HepG2 (cell line): ENCODE measurements at regions not wholly inside any gene's neighbourhood (a gene's known extent, or its start where the extent isn't known, plus 50 kb on each side); places are given as distances from the start of the nearest gene placed in this dataset.

Experiments
- ATAC-seq: fragments of 200-7000 bp; cut with Tn5 transposase; 3 replicates; pipeline ENCODE4 v1.9.1; 2020; ENCODE audit warnings: mild to moderate bottlenecking, moderate library complexity
- BruUV-seq: library from RNA; stranded (reverse); fragments of 400-500 nt; replicated peaks from 2 replicates; lab custom pipeline; 2021; lab: Mats Ljungman, UMichigan
- CTCF ChIA-PET: fragments of 300-600 bp; formaldehyde crosslinking; extraction: SDS; loops from one replicate; lab custom pipeline; 2021; ENCODE audit warnings: low total read pairs, inconsistent platforms, low intra/inter-chr PET ratio; lab: Yijun Ruan, JAX
- POLR2A ChIA-PET: fragments of 350-600 bp; sonication (Branson Sonifier 250); formaldehyde crosslinking; loops from one replicate; lab custom pipeline; 2020; ENCODE audit warnings: antibody characterized with exemption, inconsistent platforms; lab: Yijun Ruan, JAX
- DNase-seq: peaks from one replicate; pipeline ENCODE4 v3.0.0-alpha.2; 2015; ENCODE audit warnings: low spot score
- FAIRE-seq: peaks from 3 replicates; lab custom pipeline; 2011; peaks lifted over from hg19 to GRCh38; lab: Jason Lieb, UNC
- H2AFZ ChIP-seq: one replicate; pipeline ENCODE4 v1.6.1; 2011; ENCODE audit warnings: low read length, inconsistent platforms
- H3K27ac ChIP-seq: fragments of 300-600 bp; 3 replicates; pipeline ENCODE4 v1.8.0; 2011; ENCODE audit warnings: mixed run types, mild to moderate bottlenecking, mixed read lengths, low read length, inconsistent platforms; ENCODE audit not compliant: insufficient read depth; ENCODE audit errors: extremely low read length
- H3K27me3 ChIP-seq, 2 experiments: fragments of 200-600 bp in 1 of 2; 2 replicates in 1 of 2; 3 replicates in 1 of 2; pipeline versions ENCODE4 v1.6.0 to v1.8.0; 2011; ENCODE audit warnings: low read length in 2 of 2, mild to moderate bottlenecking in 2 of 2, moderate library complexity in 2 of 2, inconsistent platforms in 1 of 2; ENCODE audit not compliant: insufficient read depth in 2 of 2, control insufficient read depth in 1 of 2
- H3K36me3 ChIP-seq, 2 experiments: fragments of 200-600 bp in 1 of 2; replicated peaks in 1 of 2; 2 replicates in 1 of 2; 3 replicates in 1 of 2; pipeline versions ENCODE4 v1.5.1 to v1.8.0; 2011; ENCODE audit warnings: low read length in 2 of 2, inconsistent platforms in 1 of 2; ENCODE audit not compliant: insufficient read depth in 2 of 2, control insufficient read depth in 1 of 2
- H3K4me1 ChIP-seq: 2 replicates; pipeline ENCODE4 v1.5.1; 2012; ENCODE audit warnings: low read length, inconsistent platforms; ENCODE audit not compliant: insufficient read depth
- H3K4me2 ChIP-seq: 2 replicates; pipeline ENCODE4 v1.6.0; 2011; ENCODE audit warnings: low read depth, low read length, inconsistent platforms
- H3K4me3 ChIP-seq, 3 experiments: fragments of 200-600 bp in 1 of 3; sonication (generic), shearing (Covaris generic) in 1 of 3; replicated peaks in 1 of 3; 2 replicates each; pipeline ENCODE4 v1.5.1; 2011 to 2016; ENCODE audit warnings: low read length in 3 of 3, inconsistent platforms in 2 of 3, low read depth in 2 of 3, mild to moderate bottlenecking in 2 of 3, control low read depth in 1 of 3, mixed read lengths in 1 of 3; ENCODE audit not compliant: insufficient read depth in 1 of 3
- H3K79me2 ChIP-seq: one replicate; pipeline ENCODE4 v1.6.1; 2011; ENCODE audit warnings: low read length, inconsistent platforms; ENCODE audit not compliant: insufficient read depth
- H3K9ac ChIP-seq: 2 replicates; pipeline ENCODE4 v1.6.0; 2011; ENCODE audit warnings: mild to moderate bottlenecking, low read depth, low read length, inconsistent platforms; ENCODE audit not compliant: insufficient read depth
- H3K9me3 ChIP-seq: 2 replicates; pipeline ENCODE4 v1.5.1; 2012; ENCODE audit warnings: mild to moderate bottlenecking, low read length
- H4K20me1 ChIP-seq: 2 replicates; pipeline ENCODE4 v1.6.0; 2011; ENCODE audit warnings: inconsistent platforms, mild to moderate bottlenecking, low read length, moderate library complexity; ENCODE audit not compliant: insufficient read depth
- E2F5 ChIP-seq: sonication (generic); formaldehyde crosslinking; conservative IDR thresholded peaks from 2 replicates; pipeline ENCODE4 v1.4.0; 2020; ENCODE audit warnings: missing genetic modification reagents
- HOXA5 ChIP-seq: sonication (generic); formaldehyde crosslinking; IDR thresholded peaks from 2 replicates; pipeline ENCODE4 v1.4.0; 2020; ENCODE audit warnings: missing genetic modification reagents
- KDM6A ChIP-seq: IDR thresholded peaks from 2 replicates; pipeline ENCODE4 v1.6.1; 2016; ENCODE audit warnings: low read depth
- SETDB1 ChIP-seq: sonication (generic); formaldehyde crosslinking; IDR thresholded peaks from 2 replicates; pipeline ENCODE4 v1.5.1; 2020; ENCODE audit warnings: missing genetic modification reagents, mild to moderate bottlenecking, borderline replicate concordance
- SPEN ChIP-seq: sonication (generic); formaldehyde crosslinking; IDR thresholded peaks from 2 replicates; pipeline ENCODE4 v1.5.1; 2020; ENCODE audit warnings: low read depth, mild to moderate bottlenecking, missing genetic modification reagents
- ZBTB8A ChIP-seq: sonication (generic); formaldehyde crosslinking; IDR thresholded peaks from 2 replicates; pipeline ENCODE4 v1.4.0; 2020; ENCODE audit warnings: mild to moderate bottlenecking, low read depth, missing genetic modification reagents, borderline replicate concordance
- ZFP36 ChIP-seq: fragments of 150-350 bp; IDR thresholded peaks from 2 replicates; pipeline ENCODE4 v1.6.1; 2018; ENCODE audit warnings: borderline replicate concordance, low read length, low read depth; ENCODE audit not compliant: partially characterized antibody
- ZNF407 ChIP-seq: sonication (generic); formaldehyde crosslinking; IDR thresholded peaks from one replicate; pipeline ENCODE4 v1.5.1; 2020; ENCODE audit warnings: mild to moderate bottlenecking, missing genetic modification reagents; ENCODE audit errors: not compliant biosample characterization
- ZNF501 ChIP-seq: sonication (generic); formaldehyde crosslinking; IDR thresholded peaks from 2 replicates; pipeline ENCODE4 v1.5.1; 2020; ENCODE audit warnings: mild to moderate bottlenecking, moderate library complexity, missing genetic modification reagents
- ZNF543 ChIP-seq: sonication (generic); formaldehyde crosslinking; IDR thresholded peaks from 2 replicates; pipeline ENCODE4 v1.4.0; 2020; ENCODE audit warnings: mild to moderate bottlenecking, missing genetic modification reagents
- ZNF629 ChIP-seq: sonication (generic); formaldehyde crosslinking; conservative IDR thresholded peaks from 2 replicates; pipeline ENCODE4 v1.5.0; 2020; ENCODE audit warnings: missing genetic modification reagents
- WGBS: methylation state at CpG from one replicate; pipeline ENCODE4 v1.1.6; 2017; ENCODE audit warnings: low lambda C conversion rate; 5-methylcytosine and 5-hydroxymethylcytosine counted together
- in situ Hi-C: cut with HindIII; loops from 2 replicates; pipeline ENCODE4 v1.10.0; 2017; ENCODE audit warnings: low pct_unique_long_range_greater_than_20kb; ENCODE audit not compliant: extremely low pct_ligation_motif_present
- intact Hi-C: fragments of 100-400 bp; cut with micrococcal nuclease; formaldehyde crosslinking; loops from one replicate; pipeline ENCODE4 v1.10.0; 2022; ENCODE audit not compliant: unreplicated experiment
- TF ChIP-seq, protein P1 (sequence below): fragments of 450-650 bp; IDR thresholded peaks from 2 replicates; pipeline ENCODE4 v1.6.1; 2017

DNA sequence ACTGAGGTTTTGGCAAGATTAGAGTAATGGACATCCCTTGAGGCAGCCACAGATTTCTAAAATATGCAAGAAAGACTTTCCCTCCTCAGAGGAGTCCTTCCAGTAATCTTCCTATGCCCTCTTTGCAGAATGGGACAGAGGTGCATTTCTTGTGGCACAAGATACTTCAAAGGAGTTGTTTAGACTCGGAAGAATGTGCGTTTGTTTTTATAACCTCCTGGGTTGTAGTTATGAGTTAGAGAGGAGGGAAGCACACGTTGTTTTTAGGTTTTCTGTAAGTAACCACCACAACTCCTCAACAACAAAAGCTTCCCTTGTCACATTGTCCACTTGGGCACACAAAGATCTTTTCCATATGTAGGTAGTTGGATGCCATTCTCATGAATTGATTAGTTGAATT, 78.1 kb upstream of the GLI3 start:
- ATAC-seq (no peak), DNase-seq (no peak), FAIRE-seq (no peak)
- CTCF ChIA-PET = no interaction called here
- Histone ChIP-seq H3K36me3 (no peaks in the 10 kb centered on the region), H3K9me3 (peaks cover 5% of the 10 kb centered on the region), H3K4me2 (no peak overlapping the region), H3K79me2 (no peaks in the 10 kb centered on the region), H3K27ac (no peak overlapping the region), H4K20me1 (no peaks in the 10 kb centered on the region), H3K27me3 (no peaks in the 10 kb centered on the region; a peak in 1 of 5 replicates), H3K4me3 (no peak overlapping the region), H3K9ac (no peak overlapping the region), H3K4me1 (no peaks in the 10 kb centered on the region), H2AFZ (no peak overlapping the region)
- WGBS = 5% methylated on average over 3 of the region's 3 CpGs
- POLR2A ChIA-PET = no interaction called here
- in situ Hi-C loops = no loop called here
- no TSS peak for BruUV-seq
- intact Hi-C loops = no loop called here
- TF ChIP-seq HOXA5 (CRISPR knock-in tag) = no peak
- no peak for TF ChIP-seq SETDB1 (CRISPR knock-in tag)
- no peak for TF ChIP-seq KDM6A
- no peak for TF ChIP-seq ZNF543
- no peak for TF ChIP-seq SPEN (CRISPR knock-in tag)
- no peak for TF ChIP-seq E2F5 (CRISPR knock-in tag)
- TF ChIP-seq ZNF407 (CRISPR knock-in tag) = no peak
- no peak for TF ChIP-seq ZFP36
- no peak for TF ChIP-seq ZBTB8A
- TF ChIP-seq, protein P1, sequence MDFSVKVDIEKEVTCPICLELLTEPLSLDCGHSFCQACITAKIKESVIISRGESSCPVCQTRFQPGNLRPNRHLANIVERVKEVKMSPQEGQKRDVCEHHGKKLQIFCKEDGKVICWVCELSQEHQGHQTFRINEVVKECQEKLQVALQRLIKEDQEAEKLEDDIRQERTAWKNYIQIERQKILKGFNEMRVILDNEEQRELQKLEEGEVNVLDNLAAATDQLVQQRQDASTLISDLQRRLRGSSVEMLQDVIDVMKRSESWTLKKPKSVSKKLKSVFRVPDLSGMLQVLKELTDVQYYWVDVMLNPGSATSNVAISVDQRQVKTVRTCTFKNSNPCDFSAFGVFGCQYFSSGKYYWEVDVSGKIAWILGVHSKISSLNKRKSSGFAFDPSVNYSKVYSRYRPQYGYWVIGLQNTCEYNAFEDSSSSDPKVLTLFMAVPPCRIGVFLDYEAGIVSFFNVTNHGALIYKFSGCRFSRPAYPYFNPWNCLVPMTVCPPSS = no peak
- TF ChIP-seq ZNF501 (CRISPR knock-in tag) = no peak
- TF ChIP-seq ZNF629 (CRISPR knock-in tag) = no peak
